ENCODE measurements at regions not wholly inside any gene's neighbourhood (a gene's known extent, or its start where the extent isn't known, plus 50 kb on each side); places are given as distances from the start of the nearest gene placed in this dataset.
"Not testable (repeated sequence)": the region's sequence is repeated elsewhere in the genome, so short reads cannot be mapped to it uniquely, and the experiment has no call there.

DNA sequence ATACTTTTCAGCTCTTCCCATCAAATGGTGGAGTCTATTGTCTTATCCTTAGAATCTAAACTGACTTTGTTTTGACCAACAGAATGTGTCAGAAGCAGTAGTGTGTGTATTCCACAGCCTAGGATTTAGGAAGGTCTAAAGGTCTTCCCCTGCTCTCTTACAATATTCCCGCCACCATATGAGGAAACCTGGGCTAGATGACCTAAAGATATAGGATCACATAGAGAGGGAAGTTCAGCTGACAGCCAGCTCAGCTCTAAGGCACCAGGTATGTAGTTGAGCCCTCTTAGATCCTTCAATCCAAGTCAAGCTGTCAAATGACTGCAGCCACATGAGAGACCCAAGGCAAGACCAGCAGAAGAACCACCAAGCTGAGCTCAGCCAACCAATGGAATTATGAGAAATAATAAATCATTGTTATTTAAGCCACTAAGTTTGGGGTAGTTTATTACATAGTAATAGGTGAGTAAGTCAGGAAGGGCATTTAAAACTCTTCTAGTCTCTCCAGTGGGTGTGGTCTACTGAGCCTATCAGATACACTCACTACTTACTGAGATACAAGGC, 227.7 kb upstream of the HES1 start:
- DNase-seq: no peak

DNA sequence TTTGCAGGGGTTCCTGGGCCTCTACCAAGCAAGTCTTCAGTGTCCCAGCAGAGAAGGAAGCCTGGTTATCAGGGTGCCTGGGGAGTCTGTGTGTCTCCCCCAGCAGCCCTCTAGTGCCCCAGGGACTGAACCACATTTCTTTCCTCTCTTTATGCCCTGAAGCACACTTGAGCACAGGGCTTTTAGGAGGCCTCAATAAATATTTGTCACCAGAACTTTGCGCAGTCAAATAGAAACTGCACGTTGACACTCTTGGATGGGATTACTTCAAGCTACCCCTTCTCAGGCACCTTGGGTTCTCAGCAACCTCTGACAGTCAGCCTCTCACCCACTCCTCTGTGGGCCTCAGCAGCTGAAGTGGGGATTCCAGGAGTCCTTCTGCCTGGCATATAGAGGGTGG, 226.6 kb upstream of the HES1 start:
- DNase-seq: no peak

DNA sequence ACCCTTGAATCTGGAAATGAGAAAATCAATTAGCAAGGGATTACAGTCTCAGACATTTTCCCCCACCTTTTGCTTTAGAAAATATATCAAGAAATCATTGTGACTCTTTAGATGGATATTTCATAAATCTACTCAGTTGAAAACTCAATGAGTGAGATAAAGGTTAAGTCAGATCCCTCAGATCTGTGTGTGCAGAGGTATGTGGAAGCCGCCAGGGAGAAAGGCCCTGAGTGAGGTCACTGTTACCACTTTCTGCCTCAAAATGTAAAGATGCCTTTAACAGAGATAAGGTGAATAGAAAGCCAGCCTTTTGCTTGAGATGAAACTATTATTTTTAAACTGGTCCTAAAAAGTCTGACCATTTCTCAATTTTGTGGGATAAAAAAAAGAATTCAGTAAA, 225.6 kb upstream of the HES1 start:
- no peak for DNase-seq

DNA sequence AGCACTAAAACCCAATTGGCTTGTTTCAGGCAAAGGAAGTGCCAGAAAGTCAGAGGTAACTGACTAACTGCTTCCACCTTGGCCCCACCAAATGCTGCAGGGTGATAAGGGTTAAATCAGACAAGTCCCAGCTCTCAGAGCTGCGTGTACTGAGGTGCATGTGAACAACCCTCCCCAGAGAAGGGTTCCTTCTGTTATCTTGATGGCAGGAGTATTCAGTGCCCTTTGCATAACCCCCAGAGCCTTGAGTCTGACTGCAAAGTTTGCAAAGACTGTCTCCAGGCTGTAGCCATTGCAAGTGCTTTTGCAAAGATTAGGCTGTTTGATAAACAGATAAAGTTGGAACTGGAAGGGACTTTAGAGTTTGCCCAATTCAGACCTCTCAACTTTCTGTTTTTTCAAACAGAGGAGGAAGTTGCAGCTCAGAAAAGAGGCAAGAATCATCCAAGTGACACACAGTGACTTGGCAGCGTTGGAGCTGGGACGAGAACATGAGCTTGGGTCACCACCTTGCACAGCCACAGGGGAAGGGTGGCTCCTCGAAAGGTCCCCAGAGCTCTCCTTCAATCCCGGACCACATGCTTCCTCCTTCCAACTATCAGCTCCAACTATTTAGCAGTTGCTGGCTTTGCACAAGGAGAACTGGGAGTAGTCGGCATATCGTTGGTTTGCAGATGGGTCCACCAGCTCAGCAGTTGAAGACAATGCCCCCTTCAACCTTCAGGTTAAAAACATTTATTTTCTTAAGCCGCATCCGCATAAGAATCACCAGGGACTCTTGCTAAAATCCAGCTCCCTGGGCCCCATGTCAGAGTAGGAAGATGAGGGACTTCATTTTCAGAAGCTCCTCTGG, 224.8 kb upstream of the HES1 start:
- DNase-seq: no peak

DNA sequence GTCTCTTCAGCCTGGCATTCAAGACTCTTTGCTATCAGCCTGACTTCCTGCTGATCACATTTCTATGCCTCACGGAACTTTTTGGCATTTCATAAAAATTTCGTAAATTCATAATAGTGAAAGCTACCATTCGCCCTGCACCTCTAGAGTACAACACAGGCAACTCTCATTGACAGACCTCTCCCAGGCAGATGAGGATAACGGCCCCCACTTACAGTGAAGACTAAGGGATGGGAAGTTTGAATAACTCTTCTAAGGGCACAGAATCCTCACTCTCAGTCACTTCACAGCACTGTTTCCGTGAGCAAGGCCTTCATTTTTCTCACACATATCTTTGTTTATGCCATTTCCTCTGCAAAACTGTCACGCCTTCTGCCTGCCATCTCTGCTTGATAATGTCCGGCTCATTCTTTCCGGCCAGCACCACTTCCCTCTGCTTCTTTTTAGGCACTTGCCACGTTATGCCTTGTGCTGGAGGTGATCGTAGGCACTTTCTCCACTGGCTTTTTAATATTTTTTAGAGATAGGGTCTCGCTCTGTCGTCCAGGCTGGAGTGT, 224.1 kb upstream of the HES1 start:
- DNase-seq: no peak

DNA sequence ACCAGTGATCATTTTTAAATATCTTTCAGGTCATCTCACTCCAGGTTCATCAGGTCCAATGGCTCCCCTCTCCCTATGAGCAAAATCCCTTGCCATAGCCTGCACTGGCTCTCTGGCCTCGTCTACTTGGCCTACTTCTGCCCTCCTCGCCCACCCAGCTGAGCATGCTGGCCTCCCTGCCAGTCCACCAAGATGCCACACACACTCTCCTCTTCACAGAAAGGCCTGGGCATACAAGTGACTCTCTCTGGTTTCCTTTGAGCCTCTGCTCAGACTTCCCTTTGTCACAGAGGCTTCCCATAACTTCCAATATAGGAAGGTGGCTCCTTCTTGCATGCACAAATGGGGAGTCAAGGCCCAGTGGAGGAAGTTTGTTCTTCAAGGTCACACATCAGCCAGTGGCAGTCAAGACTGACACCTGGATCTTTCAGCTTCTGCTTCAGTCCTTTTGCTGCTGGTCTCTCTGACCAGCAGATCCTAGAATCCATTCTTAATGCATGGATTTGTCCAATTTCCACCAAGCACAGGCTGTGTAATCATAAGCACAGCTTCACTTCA, 223.2 kb upstream of the HES1 start:
- DNase-seq: no peak

DNA sequence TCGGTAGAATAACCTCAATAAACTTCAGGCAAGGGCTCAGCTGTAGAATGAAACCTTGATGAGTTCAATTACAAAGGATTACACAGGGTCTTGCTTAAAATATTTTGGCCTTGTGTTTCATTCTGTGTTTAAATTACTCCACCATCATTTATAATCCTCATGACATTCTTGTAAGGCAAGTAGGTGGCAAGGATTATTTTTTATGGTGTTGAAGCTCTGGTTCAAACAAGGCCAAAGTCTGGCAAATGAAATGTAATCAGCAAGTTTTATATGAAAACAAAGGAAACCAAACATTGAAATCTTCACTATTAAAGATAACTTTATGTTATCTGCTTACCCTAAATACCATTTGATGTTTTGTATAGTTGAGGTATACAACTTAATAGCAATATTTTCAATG, 221.3 kb upstream of the HES1 start:
- DNase-seq: no peak

DNA sequence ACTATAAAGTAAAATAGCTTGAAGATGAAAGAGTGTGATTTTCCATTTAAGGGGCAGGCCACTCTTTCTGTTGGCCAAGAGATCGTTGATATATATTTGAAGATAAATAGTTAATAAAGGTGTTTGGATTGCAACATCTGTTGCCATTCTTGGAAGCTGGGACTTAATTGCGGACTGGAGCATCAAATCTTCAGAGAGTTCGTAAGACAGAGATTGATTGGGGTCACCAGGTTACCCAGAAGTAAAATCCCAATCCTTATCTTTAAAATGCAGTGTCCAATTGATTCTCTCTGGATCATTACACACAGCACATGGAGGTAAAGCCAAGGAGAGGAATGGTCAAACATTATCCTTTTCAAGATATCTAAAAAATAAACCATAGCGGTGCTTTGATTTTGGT, 220.8 kb upstream of the HES1 start:
- DNase-seq: no peak

DNA sequence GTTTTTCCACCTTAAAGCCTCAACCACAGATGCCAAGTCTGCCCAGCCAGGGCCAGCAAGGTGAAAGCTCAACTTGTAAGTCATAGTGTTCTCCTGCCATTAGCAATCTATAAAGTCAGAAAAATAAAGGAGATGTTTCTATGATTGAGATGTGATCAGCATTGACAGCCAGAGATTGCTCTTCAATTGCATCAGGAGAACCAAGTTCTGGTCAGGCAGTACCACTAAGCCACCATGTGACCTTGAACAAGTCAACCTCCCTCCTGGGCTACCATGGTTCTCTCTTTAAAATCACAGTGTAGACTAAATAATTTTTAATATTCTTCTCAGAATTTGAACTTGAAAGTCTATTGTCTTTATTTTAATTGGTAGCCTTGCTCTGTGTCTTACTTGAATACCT, 220.3 kb upstream of the HES1 start:
- no peak for DNase-seq

DNA sequence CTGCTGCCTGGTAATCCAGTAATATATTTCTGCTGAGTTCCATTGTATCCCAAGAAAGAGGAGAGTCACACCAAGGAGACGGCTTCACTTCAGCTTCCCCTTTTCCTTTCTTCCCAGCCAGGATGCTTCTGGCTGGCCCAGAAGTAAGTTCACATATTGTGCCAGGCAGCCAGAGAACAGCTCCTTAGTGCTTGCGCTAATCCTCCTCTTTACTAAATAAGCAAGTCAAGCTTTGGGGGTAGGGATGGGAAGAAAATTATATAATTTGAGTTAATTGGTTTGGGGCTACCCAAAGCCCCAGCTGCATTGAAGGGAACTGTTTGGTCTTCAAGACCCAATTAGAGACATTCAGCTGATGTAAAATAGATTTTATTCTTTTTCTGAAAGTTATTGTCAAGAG, 218.8 kb upstream of the HES1 start:
- no peak for DNase-seq

DNA sequence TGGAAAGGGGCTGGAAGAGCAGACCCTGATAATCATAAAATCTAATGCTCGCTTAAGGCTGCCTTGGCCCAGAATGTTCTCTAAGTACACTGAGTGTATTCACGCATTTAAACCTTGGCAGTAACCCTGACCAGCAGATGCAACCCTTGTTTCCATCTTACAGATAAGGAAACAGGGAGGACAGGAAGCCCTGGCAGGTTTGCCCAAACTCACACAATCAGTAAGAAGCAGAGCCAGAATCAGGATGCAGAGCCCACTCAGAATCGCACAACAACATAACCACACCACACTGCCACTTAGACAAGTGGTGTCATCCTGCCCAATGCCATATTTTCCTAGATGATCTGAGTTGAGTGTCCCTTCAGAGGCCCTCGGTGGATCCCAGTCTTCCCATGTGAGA, 214.5 kb upstream of the HES1 start:
- DNase-seq: no peak

DNA sequence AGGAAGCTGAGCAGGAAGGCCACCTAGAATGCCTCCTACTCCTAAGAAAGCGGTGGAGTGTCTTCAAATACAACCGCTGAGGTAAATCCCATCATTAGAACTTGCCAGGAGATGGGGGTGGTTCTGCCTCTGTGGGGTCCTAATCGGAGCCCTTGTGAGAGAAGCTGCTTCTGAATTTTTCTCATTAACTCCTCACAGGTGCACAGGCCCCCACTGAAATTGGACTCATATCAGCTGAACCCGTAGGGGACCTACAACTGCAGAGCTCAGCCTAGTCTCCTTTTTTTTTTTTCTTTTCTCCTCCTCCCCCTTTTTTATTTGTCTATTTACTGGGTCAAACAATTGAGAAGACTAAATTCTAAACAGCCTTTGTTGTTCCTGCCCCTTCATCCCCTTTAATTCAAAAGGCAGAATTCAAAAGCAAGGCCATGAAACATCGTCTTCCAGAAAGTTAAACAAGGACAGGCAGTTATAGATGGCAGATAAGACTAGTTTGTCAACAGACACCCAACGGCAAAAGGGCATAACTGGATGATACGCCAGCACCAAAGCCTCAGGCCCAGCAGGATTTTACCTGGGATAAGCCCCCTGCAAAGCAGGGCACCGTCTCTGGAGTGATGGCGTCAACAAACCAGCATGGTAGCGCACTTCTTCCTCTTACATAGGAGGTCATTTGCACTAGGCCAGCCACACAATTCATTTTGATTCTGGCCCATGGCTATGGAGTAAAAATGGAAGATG, 213.7 kb upstream of the HES1 start:
- no peak for DNase-seq

DNA sequence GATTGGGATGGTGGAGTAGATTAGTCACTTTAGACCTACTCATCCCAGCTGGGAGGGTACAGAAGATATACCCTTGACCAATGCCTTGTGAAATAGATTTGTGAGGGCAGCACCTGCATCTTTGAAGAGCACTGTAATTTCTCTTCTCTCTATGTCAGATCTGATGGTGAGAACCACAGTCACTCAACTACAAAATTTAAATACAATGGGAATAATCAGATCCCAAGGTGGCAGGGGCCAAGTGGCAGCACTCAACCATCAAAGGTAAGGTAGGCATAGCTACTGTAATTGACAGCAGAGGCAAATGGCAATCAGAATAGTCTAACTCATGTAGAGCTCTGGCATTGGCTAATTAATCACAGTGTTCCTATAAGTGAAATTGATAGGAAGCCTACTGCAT, 212.0 kb upstream of the HES1 start:
- not testable (repeated sequence) for DNase-seq

DNA sequence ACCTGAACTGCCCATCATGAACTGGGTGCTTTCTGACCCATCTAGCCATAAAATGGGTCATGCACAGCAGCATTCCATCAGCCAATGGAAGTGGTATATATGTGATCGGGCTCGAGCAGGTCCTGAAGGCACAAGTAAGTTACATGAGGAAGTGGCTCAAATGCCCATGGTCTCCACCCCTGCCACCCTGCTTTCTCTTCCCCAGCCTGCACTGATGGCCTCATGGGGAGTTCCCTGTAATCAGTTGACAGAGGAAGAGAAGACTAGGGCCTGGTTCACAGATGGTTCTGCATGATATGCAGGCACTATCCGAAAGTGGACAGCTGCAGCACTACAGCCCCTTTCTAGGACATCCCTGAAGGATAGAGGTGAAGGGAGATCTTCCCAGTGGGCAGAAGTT, 209.9 kb upstream of the HES1 start:
- DNase-seq: not testable (repeated sequence)

DNA sequence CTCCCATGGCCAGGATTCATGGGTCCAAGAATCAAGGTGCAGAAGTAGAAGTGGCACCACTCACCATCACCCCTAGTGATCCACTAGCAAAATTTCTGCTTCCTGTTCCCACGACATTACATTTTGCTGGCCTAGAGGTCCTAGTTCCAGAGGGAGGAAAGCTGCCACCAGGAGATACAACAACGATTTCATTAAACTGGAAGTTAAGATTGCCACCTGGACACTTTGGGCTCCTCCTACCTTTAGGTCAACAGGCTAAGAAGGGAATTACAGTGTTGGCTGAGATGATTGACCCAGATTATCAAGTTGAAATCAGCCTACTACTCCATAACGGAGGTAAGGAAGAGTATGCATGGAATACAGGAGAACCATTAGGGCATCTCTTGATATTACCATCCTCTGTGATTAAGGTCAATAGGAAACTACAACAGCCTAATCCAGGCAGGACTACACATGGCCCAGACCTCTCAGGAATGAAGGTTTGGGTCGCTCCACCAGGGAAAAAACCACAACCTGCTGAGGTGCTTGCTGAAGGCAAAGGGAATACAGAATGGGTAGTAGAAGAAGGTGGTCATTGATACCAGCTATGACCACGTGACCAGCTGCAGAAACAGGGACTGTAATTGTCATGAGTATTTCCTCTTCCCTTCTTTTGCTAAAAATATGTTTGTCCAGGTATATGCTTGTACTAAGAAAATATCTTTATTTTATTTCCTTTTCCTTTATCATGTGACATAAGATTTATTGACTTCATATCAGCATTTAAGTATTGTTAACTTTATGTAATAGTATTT, 208.3 kb upstream of the HES1 start:
- not testable (repeated sequence) for DNase-seq

DNA sequence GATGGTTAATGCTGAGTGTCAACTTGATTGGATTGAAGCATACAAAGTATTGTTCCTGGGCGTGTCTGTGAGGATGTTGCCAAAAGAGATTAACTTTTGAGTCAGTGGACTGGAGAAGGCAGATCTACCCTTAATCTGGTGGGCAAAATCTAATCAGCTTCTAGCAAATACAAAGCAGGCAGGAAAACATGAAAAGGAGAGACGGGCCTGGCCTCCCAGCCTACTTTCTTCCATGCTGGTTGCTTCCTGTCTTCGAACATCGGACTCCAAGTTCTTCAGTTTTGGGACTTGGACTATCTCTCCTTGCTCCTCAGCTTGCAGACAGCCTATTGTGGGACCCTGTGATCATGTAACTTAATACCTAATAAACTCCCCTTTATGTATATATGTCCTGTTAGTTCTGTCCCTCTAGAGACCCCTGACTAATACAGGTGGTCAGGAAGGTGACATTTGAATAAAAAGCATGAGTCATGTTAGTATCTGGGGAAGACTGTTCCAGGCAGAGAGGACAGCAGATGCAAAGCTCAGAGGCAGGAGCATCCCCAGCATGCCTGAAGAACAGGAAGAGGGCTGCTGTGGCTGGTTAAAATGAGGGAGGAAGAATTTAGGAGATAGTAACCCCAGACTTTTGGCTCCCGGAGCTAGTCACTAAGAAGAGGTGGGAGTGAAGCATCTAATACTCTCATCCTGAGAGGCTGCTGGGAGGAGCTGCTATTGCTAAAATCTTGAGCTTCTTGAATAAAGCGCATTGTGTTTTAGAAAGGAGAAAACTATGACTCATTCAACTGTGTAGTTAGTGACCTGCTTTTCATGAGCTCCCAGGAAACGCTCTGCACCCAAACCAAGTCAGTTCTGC, 207.4 kb upstream of the HES1 start:
- DNase-seq: no peak

DNA sequence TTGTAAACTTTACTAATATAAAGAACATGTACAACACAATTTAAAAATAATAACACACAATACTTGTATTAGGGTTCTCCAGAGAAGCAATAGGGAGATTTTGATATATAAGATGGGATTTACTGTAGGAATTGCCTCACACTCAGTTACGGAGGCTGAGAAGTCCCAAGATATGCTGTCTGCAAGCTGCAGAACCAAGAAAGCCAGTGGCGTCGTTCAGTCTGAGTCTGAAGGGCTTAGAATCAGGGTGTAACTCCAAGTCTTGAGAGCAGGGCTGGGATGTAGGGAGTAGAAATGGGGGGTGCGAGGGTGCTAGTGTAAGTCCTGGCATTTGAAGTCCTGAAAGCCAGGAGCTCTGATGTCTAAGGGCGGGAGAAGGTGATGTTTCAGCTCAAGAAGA, 206.6 kb upstream of the HES1 start:
- no peak for DNase-seq

DNA sequence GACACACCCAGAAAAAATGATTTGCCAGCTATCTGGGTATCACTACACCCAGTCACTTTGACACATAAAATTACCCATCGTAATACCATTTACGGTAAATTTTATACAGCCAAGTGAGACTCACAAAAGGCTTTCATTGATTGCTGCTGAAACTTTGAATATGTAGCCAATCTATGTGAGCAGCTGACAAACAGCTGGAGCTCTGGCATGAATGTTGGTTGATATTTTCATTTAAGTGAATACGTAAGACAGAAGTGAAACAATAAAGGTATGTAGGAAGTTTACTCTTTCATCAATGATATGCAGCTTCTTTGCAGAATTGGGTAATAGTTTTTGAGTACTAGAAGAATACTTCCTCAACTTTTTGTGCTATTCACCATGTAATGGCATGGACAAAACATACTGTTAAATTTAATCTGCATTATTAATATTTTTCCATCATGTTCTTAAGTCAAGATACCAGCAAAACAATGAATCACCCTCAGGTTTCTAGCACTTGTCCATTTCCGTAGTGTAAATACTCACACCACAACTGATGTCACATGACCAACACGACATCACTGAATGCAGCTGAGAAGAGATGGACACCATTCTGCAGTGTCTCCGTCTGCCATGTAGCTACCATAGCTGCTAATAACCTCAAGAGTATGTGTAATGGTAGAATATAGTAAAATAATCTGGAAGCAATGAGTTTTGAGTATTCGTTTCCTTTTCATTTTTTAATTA, 205.9 kb upstream of the HES1 start:
- no peak for DNase-seq

DNA sequence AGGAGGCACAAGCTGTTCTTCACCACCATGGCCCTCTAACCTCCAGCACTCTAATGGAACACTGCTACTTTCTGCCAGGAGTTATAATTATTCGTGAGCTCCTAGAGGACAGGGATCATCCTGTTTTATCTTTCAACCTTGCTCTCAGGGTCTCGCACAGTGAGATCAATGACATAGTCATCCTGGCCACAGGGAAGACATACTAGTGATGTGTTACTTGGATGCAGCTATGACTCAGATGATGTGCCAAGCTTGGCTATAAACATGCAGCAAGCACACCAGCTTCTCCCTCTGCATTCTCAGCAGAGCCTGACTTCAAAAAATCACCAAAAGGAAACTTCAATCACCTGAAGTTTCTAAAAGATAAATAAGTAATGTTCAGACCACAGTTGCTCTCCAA, 203.8 kb upstream of the HES1 start:
- no peak for DNase-seq

DNA sequence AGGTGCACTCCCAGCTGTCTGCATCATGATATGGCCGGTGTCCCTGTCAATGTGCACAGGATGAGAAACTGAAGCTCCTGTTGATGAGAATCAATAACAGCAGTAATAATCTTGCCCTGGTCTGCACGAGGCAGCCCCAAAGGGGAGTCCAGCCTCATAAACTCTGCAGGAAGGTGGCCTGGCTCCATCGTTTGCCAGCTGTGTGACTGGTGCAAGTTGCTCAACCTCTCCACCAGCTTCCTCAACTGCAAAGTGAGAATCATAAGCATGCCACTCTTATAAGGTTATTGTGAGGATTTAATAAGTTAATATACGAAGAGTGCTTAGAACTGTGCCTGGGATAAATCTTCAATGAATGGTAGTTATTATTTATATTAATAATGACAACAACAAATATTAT, 203.4 kb upstream of the HES1 start:
- DNase-seq: no peak

DNA sequence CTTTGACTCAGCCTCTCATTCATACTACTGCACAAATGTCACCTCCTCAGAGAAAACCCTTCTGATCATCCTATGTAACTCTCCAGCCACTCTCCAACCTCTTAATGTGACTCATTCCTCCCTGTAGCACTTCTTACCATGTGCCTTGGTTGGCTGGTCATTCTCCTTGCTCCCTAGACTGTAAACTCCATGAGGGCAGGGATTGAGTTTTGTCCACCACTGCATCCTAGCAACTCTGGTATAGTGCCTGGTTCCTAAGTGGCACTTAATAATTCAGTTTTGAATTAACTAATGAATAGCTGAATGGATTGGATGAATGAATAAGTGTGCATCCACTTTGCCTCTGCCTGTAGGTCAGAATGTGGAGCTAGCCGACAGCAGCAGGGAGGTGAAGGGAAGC, 202.5 kb upstream of the HES1 start:
- no peak for DNase-seq

All from fibroblast of skin of scalp (primary cell).